ENCODE measurements at regions not wholly inside any gene's neighbourhood (a gene's known extent, or its start where the extent isn't known, plus 50 kb on each side); places are given as distances from the start of the nearest gene placed in this dataset.

- no peaks in the 10 kb centered on the region for H3K9me3 ChIP-seq (replicated peaks; ENCODE audit: control insufficient read depth, low read depth, low read length)
- H3K27ac ChIP-seq (ENCODE audit: low read length), result no peak overlapping the region
- peaks cover 2% of the 10 kb centered on the region for H3K27me3 ChIP-seq (ENCODE audit: control insufficient read depth, insufficient read depth, low read length)
- H3K4me3 ChIP-seq (ENCODE audit: low read length), result no peak overlapping the region
- H3K36me3 ChIP-seq (ENCODE audit: control insufficient read depth, insufficient read depth, low read length), result no peaks in the 10 kb centered on the region
- peaks cover 18% of the 10 kb centered on the region for H3K4me1 ChIP-seq (ENCODE audit: control insufficient read depth, insufficient read depth, low read length)
- no CpG with 5 or more reads among the region's 4 CpGs for WGBS (ENCODE audit: insufficient coverage)
- DNase-seq, result no peak
Measured at GRCh38 chr1:229989591-229990248, 77.3 kb upstream of the GALNT2 start.

GRCh38 chr1:229990326-229990725, 76.7 kb upstream of the GALNT2 start:
- no peak overlapping the region for H3K4me3 ChIP-seq (ENCODE audit: low read length)
- H3K27ac ChIP-seq (ENCODE audit: low read length), result no peak overlapping the region
- H3K4me1 ChIP-seq (ENCODE audit: control insufficient read depth, insufficient read depth, low read length), result peaks cover 12% of the 10 kb centered on the region
- H3K27me3 ChIP-seq (ENCODE audit: control insufficient read depth, insufficient read depth, low read length), result peaks cover 2% of the 10 kb centered on the region
- 67% methylated on average over 4 of the region's 8 CpGs for WGBS (ENCODE audit: insufficient coverage)
- no peak for DNase-seq
- H3K36me3 ChIP-seq (ENCODE audit: control insufficient read depth, insufficient read depth, low read length), result no peaks in the 10 kb centered on the region
- no peaks in the 10 kb centered on the region for H3K9me3 ChIP-seq (replicated peaks; ENCODE audit: control insufficient read depth, low read depth, low read length)

DNA sequence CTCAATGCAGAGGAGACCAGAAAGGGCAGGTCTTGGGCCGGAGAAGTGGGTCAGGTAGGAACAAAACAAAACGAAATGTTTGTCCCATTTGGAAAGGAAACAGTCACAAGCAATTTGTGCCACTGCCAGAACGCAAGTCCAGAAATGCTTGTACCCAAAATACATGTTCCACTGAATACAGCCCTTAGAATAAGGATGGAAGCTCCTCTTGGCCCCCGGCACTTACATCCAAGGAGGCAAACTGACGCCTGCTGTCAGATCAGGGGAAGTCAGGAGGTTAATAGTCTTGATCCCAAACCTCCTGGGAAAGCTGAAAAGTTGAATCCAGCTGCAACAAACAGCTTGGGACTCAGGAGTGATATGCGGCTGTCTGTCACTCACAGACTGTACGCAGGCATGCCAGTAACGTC, 75.9 kb upstream of the GALNT2 start:
- no peak overlapping the region for H3K4me3 ChIP-seq (ENCODE audit: low read length)
- H3K27me3 ChIP-seq (ENCODE audit: control insufficient read depth, insufficient read depth, low read length), result peaks cover 2% of the 10 kb centered on the region
- no peaks in the 10 kb centered on the region for H3K36me3 ChIP-seq (ENCODE audit: control insufficient read depth, insufficient read depth, low read length)
- no peak for DNase-seq
- H3K9me3 ChIP-seq (replicated peaks; ENCODE audit: control insufficient read depth, low read depth, low read length), result no peaks in the 10 kb centered on the region
- H3K4me1 ChIP-seq (ENCODE audit: control insufficient read depth, insufficient read depth, low read length), result peaks cover 10% of the 10 kb centered on the region
- H3K27ac ChIP-seq (ENCODE audit: low read length), result no peak overlapping the region
- 75% methylated on average over 4 of the region's 8 CpGs for WGBS (ENCODE audit: insufficient coverage)

DNA sequence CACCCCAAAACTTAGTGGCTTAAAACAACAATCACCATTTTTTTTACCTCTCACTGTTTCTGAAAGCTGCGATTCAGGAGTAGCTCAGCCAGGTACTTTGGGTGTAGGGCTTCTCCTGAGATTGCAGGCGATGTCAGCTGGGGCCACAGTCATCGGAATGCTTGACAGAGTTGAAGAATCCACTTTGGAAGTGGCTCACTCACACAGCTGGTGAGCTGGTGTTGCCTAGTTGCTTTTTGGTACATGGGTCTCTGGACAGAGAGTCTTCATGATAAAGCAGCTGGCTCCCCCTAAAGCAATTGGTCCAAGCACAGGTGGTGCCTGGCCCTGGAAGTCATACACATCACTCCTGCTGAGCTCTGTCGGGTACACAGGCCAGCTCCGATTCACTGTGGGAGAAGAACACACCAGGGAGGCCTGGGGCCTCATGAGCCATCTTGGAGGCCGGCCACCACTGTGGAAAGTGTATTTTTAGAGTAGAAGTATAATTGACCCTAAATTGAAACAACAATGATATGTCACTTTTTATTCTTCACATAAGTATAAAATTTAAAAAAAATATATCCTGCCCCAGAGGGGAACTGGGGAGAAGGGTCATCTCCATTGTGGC, 75.2 kb upstream of the GALNT2 start:
- Histone ChIP-seq H3K36me3 (ENCODE audit: control insufficient read depth, insufficient read depth, low read length) (no peaks in the 10 kb centered on the region), H3K4me3 (ENCODE audit: low read length) (no peak overlapping the region), H3K4me1 (ENCODE audit: control insufficient read depth, insufficient read depth, low read length) (peaks cover 10% of the 10 kb centered on the region), H3K27ac (ENCODE audit: low read length) (no peak overlapping the region), H3K27me3 (ENCODE audit: control insufficient read depth, insufficient read depth, low read length) (peaks cover 2% of the 10 kb centered on the region), H3K9me3 (replicated peaks; ENCODE audit: control insufficient read depth, low read depth, low read length) (no peaks in the 10 kb centered on the region)
- DNase-seq, result no peak
- WGBS (ENCODE audit: insufficient coverage), result 56% methylated on average over 4 of the region's 6 CpGs

DNA sequence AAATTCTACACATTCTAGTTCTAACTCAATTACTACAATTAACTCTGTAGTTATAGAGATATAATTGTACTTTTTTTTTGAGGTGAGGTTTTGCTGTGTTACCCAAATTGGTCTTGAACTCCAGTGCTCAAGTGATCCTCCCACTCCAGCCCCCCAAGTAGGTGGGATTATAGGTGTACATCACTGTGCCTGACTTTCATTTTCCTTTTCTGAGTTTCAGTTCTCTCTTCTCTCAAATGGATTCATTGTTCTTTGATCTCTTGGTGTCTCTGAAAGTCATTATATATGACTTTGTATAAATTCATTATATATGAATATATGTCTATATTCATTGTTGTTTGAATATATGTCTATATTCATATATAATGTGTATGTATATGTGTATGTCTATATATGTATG, 74.0 kb upstream of the GALNT2 start:
- Histone ChIP-seq H3K27me3 (ENCODE audit: control insufficient read depth, insufficient read depth, low read length) (peaks cover 2% of the 10 kb centered on the region), H3K4me3 (ENCODE audit: low read length) (no peak overlapping the region), H3K4me1 (ENCODE audit: control insufficient read depth, insufficient read depth, low read length) (peaks cover 8% of the 10 kb centered on the region), H3K27ac (ENCODE audit: low read length) (no peak overlapping the region), H3K36me3 (ENCODE audit: control insufficient read depth, insufficient read depth, low read length) (no peaks in the 10 kb centered on the region), H3K9me3 (replicated peaks; ENCODE audit: control insufficient read depth, low read depth, low read length) (no peaks in the 10 kb centered on the region)
- DNase-seq, result no peak

DNA sequence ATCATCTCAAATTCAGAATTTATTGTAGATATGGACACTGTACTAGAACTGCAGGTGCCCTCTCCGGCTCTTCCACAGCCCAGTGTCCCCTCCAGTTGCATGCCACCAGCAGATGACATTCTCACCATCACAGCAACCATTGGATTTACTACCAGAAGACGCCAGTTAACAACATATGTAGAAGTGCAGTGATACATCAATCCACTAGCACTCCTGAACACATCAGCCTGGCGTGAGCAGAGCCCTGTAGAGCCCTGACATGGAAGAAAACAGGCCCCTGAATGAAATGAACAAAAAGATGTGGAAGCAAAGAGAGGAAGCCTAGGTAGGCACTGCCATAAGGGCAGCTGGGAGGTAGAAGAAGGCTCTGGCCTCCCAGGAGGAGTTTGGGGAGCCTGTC, 73.1 kb upstream of the GALNT2 start:
- Histone ChIP-seq H3K27me3 (ENCODE audit: control insufficient read depth, insufficient read depth, low read length) (peaks cover 2% of the 10 kb centered on the region), H3K27ac (ENCODE audit: low read length) (no peak overlapping the region), H3K4me3 (ENCODE audit: low read length) (no peak overlapping the region), H3K36me3 (ENCODE audit: control insufficient read depth, insufficient read depth, low read length) (no peaks in the 10 kb centered on the region), H3K4me1 (ENCODE audit: control insufficient read depth, insufficient read depth, low read length) (peaks cover 9% of the 10 kb centered on the region), H3K9me3 (replicated peaks; ENCODE audit: control insufficient read depth, low read depth, low read length) (no peaks in the 10 kb centered on the region)
- no CpG with 5 or more reads among the region's 3 CpGs for WGBS (ENCODE audit: insufficient coverage)
- DNase-seq, result no peak

DNA sequence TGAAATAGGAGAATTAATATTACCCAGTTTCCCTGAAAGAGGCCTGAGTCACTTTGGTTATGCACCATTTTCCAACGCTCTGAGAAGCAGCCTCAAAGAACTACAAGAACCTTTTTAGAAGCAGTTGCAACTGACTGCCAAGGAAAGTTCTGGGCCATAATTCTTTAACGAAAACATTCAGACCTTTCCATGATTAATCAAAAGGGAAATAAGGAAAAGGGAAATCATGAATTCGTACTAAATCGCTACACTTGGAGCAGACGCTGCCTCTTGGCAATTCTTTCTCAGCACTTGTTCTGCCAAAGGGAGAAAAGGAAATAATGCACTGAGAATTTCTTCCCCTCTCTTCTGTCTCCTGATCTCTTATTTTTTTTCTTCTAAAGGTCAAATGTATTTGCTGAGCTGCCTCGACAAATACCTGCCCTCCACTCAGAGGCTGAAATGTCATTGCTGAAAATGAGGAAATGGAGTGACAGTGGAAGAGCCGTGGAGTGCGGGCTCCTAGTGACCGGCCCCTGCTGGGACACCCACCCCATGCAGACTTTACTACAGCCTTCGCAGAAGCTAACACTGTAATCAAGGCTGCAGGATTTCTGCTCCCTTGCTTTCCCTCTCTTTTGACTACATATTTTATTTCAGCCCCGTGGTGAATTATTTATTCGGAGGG, 67.9 kb upstream of the GALNT2 start:
- H3K4me1 ChIP-seq (ENCODE audit: control insufficient read depth, insufficient read depth, low read length), result peaks cover 40% of the 10 kb centered on the region
- WGBS (ENCODE audit: insufficient coverage), result 18% methylated on average over 2 of the region's 12 CpGs
- H3K36me3 ChIP-seq (ENCODE audit: control insufficient read depth, insufficient read depth, low read length), result no peaks in the 10 kb centered on the region
- no peaks in the 10 kb centered on the region for H3K9me3 ChIP-seq (replicated peaks; ENCODE audit: control insufficient read depth, low read depth, low read length)
- H3K4me3 ChIP-seq (ENCODE audit: low read length), result no peak overlapping the region
- H3K27ac ChIP-seq (ENCODE audit: low read length), result peak overlapping the region; percentile 77
- peak; percentile 98 for DNase-seq
- H3K27me3 ChIP-seq (ENCODE audit: control insufficient read depth, insufficient read depth, low read length), result peaks cover 3% of the 10 kb centered on the region

DNA sequence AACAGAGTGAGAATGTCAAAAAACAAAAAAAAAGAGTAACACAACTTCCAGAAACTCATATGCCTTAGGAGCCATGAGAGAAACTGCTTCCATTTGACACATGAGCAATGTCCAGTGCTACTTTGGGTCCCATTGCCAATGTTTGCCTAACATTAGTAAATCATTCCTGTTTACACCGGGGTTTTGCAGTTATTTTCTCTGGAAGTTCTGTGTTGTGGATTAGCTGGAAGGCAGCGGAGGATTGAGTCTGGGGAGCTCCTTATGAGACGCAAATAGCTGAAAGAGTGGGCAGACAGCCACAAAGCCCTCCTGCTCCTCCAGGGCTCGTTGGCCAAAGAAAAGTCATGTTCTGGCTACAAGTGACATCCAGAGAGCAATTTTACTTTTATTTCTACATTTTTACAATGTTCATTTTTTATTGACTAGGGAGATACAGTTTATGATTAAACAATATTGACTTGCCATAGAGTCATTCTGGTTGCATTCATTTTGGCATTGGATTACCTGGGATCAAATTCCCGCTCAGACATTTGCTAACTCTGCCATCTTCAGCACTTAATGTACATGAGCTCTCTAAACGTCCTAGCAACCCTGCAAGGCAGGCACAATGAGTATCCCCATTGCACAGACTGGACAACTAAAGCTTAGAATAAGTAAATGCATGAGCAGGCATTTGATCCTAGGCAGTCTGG, 66.4 kb upstream of the GALNT2 start:
- DNase-seq, result peak; percentile 93
- Histone ChIP-seq H3K36me3 (ENCODE audit: control insufficient read depth, insufficient read depth, low read length) (no peaks in the 10 kb centered on the region), H3K9me3 (replicated peaks; ENCODE audit: control insufficient read depth, low read depth, low read length) (no peaks in the 10 kb centered on the region), H3K27me3 (ENCODE audit: control insufficient read depth, insufficient read depth, low read length) (peaks cover 3% of the 10 kb centered on the region), H3K4me3 (ENCODE audit: low read length) (no peak overlapping the region), H3K27ac (ENCODE audit: low read length) (no peak overlapping the region), H3K4me1 (ENCODE audit: control insufficient read depth, insufficient read depth, low read length) (peaks cover 40% of the 10 kb centered on the region)
- WGBS (ENCODE audit: insufficient coverage), result 30% methylated on average over 4 of the region's 6 CpGs

DNA sequence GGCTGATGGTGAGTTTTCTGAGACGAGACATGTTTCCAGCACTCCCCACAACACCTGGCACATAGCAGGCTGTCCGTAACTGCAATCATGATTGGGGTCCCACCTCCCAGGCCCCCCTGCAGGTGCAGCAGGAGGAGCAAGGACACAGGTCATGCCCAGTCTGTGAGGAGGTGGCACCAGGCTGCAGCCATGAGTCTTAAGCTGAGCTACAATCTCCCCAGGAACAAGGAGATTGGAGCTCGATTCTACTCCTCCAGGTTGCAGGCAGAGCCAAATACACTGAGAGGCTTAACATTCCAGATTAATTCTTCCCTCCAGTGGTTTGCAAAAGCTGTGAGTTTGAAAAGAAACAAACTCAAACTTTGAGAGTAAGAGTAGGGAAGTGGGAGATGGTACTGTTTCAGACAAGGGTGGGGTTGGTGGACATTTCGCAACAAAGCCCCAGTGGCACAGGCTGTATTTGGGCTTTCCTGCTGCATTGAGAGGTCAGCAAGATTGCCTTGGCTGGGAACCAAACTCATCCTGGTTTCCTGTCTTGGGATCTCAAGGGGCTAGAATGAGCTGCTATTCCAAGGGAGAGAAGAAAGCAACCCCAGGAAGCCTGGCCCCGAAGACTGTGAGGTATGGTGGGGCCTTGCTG, 64.8 kb upstream of the GALNT2 start:
- Histone ChIP-seq H3K9me3 (replicated peaks; ENCODE audit: control insufficient read depth, low read depth, low read length) (no peaks in the 10 kb centered on the region), H3K4me3 (ENCODE audit: low read length) (no peak overlapping the region), H3K27me3 (ENCODE audit: control insufficient read depth, insufficient read depth, low read length) (peaks cover 5% of the 10 kb centered on the region), H3K36me3 (ENCODE audit: control insufficient read depth, insufficient read depth, low read length) (no peaks in the 10 kb centered on the region), H3K27ac (ENCODE audit: low read length) (no peak overlapping the region), H3K4me1 (ENCODE audit: control insufficient read depth, insufficient read depth, low read length) (peaks cover 40% of the 10 kb centered on the region)
- DNase-seq, result peak; percentile 83
- 25% methylated on average over 2 of the region's 5 CpGs for WGBS (ENCODE audit: insufficient coverage)

- H3K4me3 ChIP-seq (ENCODE audit: low read length), result no peak overlapping the region
- DNase-seq, result no peak
- no peak overlapping the region for H3K27ac ChIP-seq (ENCODE audit: low read length)
- H3K4me1 ChIP-seq (ENCODE audit: control insufficient read depth, insufficient read depth, low read length), result peaks cover 40% of the 10 kb centered on the region
- H3K9me3 ChIP-seq (replicated peaks; ENCODE audit: control insufficient read depth, low read depth, low read length), result no peaks in the 10 kb centered on the region
- peaks cover 5% of the 10 kb centered on the region for H3K27me3 ChIP-seq (ENCODE audit: control insufficient read depth, insufficient read depth, low read length)
- 90% methylated on average over 2 of the region's 6 CpGs for WGBS (ENCODE audit: insufficient coverage)
- H3K36me3 ChIP-seq (ENCODE audit: control insufficient read depth, insufficient read depth, low read length), result no peaks in the 10 kb centered on the region
Measured at GRCh38 chr1:230003409-230003808, 63.6 kb upstream of the GALNT2 start.

Data from muscle of leg (tissue), 3 donors.